ENCODE measurements at regions not wholly inside any gene's neighbourhood (a gene's known extent, or its start where the extent isn't known, plus 50 kb on each side); places are given as distances from the start of the nearest gene placed in this dataset.

DNA sequence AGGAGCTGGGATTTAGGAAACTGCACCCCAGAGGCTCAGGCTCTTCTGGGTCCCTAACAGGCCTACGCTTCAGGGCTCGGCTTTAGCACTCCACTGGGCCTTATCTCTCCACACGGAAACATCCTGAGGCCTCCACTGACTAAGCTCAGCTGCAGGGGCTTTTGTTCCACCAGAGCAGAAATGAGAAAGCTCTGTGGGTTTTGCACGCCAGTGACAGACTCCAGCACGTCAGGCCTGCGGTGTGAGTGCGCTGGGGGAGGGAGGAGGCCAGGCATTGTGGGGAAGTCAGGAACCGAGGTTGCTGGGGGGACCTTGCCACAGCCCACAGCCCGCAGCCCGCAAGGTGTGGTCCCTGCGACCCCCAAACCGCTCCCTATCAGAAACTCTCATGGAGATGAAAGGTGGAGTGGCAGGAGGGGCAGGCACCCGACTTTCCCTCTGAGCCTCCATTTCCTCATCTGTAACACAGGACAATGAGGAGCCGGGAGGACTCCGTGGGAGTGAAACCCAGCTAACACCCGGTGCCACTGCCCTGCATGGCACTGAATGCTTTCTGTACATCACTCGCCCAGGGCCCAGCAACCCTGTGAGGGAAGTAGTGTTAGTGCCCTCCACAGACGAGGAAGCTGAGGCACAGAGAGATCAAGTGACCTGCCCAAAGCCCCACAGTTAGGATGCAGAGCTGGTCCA is 106.5 kb downstream of the TPRA1 start:
- DNase-seq, result no peak

GRCh38 chr3:127483005-127483641 is 107.4 kb downstream of the TPRA1 start:
- no peak for DNase-seq

- DNase-seq, result no peak
Measured at GRCh38 chr3:127482216-127483004, 108.1 kb downstream of the TPRA1 start.

DNA sequence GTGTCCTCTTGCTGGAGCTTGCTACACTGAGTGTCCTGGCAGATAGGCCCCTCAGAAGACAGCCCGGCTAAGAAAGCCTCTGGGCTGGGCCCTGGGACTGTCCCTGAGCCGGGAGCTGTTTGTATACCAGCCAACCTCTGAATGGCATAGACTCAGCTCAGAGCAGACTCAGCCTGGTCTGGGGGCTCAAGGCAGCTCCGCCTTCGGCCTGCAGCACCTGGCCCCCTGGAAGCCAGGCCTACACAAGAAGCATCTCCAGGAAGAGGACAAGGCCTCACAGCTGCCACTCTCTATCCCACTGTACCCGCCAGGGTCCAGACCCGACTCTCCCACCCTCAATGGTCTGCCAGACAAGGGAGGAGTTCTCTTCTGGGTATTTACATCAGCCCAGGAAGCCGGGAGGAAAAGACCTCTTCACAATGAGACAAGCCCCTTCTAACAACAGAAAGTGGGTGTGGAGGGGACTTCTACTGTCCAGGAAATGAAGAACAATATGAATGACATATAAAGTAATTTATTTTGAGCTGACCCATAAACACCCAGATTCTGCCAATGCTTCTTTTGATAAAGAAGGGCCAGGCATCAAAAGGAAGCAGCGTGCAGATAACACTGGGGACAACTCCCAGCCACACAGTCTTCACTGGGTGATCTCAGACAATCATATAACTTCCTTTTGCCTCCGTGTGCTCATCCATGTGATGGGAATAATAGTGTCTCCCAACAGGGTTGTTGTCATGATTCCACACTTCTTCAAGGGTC is 110.2 kb downstream of the TPRA1 start:
- DNase-seq, result no peak

DNA sequence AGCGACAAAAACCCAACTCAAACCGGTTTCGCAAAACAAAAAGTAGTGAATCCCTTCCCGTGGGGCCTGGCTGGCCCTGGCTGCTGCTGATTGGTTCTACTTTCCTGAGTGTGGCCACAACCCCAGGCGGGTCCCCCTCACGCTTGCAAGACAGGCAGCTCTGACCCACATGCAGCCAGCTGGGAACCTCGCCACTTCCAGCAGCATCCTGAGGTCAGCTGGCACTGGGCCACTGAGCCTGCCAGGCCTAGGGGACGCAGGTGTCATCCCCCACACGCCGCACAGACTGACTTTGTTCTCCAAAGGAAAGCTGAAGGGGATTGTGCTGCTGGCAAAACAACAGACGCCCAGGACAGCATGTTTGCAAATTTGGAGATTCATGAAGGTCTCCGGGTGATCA is 111.1 kb downstream of the TPRA1 start:
- DNase-seq, result no peak

DNA sequence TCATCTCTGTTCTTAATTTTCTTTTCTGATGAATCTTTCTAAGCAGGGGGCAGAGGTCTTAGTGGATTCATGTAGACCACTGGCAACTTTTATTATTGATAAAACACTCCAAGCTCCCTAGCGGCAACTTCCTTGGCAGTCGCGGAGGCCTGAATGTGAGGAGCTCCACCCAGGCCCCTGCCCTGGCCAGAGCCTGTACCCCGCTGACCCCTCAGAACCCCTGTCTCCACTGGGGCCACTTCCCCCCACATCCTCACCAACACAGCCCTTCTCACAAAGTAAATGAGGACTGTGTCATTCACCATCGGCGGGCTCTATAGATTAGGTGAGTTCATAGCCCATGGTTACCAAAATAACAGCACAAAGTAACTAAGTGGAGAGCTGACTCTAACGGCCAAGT is 111.6 kb downstream of the TPRA1 start:
- no peak for DNase-seq

GRCh38 chr3:127477396-127477795 is 113.1 kb downstream of the TPRA1 start:
- no peak for DNase-seq

DNA sequence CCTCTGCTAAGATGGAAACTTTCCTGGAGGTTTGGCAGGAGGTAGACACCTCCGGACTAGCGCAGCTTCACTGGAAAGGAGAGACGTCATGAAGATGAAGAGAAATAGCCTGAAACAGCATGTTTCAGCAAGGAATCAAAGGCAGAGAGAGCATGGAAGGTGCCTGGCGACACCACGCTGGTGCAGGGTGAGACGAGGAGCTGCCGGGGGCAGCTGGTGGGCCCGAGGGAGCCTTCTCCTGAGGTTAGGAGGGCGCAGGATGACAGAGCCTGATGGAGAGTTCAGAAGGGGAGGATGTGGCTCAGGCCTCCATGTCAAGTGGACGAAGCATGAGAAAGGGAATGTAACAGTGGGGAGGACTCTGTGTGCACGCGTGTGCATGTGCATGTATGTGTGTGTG is 113.6 kb downstream of the TPRA1 start:
- no peak for DNase-seq

GRCh38 chr3:127475975-127476705 is 114.4 kb downstream of the TPRA1 start:
- no peak for DNase-seq

DNA sequence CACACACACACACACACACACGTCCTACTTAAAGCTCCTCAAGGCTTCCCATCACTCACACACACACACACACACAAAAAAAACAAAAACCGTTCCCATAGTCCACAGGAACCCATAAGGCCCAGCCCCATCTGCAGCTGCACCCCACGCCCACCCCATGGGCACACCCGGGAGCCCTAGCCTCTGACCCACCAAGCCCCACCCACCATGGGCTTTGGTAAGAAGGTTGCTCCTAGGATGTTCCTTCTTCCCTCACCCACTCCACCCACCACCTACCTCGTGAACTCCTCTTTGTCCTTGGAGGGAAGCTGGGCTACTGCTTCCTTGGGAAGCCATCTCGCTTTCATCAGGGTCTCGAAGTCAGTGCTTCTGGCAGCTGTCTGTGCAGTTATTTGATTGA is 115.1 kb downstream of the TPRA1 start:
- no peak for DNase-seq

DNA sequence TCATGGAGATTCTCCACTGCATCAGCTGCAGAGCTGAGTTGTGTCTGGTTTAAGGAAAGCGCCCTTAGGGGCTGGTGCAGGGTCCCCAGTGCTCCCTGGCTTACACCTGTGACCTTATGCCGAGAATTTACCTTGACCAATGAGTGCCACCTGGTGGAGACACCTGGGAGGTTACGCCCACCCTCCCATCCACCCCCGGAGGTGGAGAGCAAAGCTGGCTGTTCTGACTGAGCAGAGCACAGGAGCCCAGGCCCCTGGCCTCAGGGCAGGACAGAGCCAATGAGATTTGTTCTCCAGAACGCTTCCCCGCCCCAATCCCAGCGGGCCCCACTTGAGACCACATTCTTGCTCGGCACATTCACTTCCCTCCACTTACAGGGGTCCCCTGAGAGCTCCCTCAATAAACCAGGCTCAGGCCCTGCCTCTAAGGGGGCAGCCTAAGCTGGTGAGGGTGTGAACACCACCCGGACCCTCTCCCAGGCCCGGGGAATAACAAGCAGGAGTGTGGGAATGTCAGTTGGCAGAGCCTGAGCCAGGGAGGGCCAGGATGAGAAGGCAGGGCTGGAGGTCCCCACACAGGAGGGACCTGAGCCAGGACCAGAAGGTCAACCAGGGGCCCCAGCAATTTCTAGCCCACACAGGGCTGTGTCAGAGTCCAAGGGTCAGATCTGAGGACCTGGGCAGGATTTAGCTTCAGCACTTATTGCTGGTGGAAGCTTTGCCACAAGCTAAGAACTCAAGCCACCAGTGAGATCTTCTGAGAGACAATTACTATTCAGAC is 117.1 kb downstream of the TPRA1 start:
- DNase-seq, result no peak

DNA sequence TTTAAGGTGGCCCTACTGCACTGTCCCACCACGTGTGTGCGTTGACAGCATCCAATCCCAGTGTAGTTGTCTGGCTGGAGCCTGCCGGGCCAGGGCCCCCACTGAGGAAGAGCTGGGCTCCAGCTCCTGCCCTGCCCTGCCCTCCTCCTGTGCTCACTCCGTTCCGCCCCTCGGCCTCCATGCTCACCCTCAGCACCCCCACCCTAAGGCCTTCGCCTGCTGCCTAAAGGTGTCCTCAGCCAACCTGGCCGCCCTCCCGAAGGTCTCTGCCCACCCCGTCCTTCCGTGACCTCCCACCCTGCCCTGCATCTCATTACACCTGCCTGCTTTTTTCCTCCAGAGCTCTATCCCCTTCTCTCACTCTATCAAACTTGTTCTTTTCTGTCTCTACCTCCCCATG is 118.0 kb downstream of the TPRA1 start:
- no peak for DNase-seq

DNA sequence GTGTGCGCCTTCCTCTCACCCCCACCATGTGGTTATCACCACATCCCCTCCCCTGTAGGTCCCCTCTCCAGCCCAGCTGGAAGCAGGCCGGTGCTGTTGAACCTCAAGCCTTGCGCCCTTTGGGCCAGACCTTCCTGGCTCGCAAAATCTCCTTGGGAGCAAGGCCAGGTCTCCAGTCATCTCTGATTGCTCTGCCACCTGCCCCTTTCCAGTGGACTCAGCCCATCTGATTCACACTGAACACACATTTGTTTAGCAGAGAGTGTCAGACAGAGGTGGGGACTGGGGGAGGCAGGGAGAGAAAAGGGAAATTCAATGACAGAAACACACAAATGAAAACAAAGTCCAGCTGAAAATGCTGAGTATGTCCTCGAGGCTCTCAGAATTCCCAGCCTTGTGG is 119.4 kb downstream of the TPRA1 start:
- DNase-seq, result no peak

- no peak for DNase-seq
Measured at GRCh38 chr3:127469760-127470159, 120.8 kb downstream of the TPRA1 start.

DNA sequence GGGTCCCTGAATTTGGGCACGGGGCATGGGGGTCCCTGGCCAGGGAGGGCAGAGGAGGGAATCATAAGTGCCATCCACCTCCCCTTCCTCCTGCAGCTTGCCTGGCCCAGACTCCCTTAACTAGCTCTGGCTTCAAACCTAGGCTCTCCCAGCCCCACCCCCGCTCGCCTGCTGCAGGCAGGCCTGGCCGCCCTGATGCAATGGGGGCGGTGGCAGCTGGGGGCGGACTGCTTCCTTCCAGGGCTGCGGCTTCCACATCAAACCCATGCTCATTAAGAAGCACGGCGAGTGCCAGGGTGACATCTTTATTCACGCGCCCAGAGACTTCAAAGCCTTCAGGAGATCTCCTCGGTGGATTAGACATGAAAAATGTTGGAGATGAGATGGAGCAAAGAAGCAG is 123.1 kb downstream of the TPRA1 start:
- DNase-seq, result no peak

DNA sequence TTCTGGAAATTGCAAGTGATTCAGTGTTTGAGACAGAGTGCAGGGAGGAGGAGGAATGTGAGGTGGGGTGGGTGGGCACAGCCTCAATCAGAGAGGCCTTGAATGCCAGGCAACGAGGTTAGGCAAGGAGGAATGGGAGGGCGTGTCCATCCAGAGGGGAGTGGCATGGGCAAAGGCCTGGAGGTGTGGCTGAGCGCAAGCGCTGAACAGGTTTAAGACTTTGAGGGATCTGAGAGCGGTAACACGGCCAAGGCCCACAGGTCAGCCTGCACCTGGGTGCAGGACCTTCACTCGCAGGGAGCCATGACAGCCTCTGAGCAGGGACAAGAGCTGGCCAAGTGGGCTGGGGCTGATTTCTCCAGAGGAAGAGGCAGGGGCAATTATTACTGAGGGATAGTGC is 125.9 kb downstream of the TPRA1 start:
- DNase-seq, result no peak

DNA sequence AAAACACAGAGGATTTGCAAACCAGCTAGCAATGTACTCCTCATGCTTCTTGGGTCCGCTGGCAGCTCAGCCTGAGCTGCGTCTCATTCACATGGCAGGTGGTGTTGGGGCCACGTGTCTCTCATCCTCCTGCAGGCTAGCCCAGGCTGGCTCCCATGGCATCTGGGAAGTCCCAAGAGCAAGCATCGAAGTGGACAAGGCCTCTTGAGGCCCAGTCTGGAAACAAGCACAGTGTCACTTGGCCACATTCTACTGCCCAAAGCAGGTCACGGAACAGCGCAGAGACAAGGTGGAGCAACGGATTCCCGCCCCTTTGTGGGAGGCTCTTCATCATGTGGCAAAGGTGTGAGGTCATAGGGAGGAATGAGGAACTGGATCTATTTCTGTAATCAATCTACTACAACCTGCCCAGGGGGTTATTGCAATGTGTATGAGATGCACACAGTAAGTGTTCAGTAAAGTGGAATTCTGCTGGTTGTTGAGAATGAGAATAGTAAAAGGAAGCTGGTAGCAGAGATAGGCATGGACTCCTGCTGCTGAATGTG is 128.3 kb downstream of the TPRA1 start:
- DNase-seq, result no peak

- no peak for DNase-seq
Measured at GRCh38 chr3:127461286-127461910, 129.1 kb downstream of the TPRA1 start.

GRCh38 chr3:127459891-127460290 is 130.6 kb downstream of the TPRA1 start:
- DNase-seq, result no peak

GRCh38 chr3:127458696-127459604 is 131.6 kb downstream of the TPRA1 start:
- no peak for DNase-seq

All from effector CD4-positive, alpha-beta T cell (primary cell).